ENCODE measurements at regions not wholly inside any gene's neighbourhood (a gene's known extent, or its start where the extent isn't known, plus 50 kb on each side); places are given as distances from the start of the nearest gene placed in this dataset.

DNA sequence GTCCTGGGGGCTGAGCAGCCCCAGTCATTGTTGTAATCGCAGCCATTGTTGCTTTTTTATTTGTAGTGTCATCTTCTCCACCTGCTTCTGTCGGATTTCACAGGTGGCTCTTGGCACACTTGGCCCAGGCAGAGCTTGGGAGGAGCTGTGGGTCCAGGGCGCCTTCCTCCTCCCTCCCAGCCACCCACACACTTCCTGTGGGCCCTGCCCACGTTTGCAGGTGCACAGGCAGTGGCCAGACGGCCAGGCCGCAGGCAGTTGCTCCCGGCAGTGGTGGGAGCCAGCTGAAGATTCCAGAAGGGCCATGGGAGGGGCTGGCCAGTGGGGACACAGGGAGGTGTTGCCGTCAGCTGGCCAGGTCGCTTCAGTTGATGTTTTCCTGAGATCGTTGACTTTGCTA lies 1191.9 kb downstream of the BRD1 start:
- TF ChIP-seq POLR2A (IDR thresholded peaks at IDR 0.05) (no peak), POLR2AphosphoS5 (IDR thresholded peaks at IDR 0.05) (no peak)
- TF ChIP-seq, protein P1, sequence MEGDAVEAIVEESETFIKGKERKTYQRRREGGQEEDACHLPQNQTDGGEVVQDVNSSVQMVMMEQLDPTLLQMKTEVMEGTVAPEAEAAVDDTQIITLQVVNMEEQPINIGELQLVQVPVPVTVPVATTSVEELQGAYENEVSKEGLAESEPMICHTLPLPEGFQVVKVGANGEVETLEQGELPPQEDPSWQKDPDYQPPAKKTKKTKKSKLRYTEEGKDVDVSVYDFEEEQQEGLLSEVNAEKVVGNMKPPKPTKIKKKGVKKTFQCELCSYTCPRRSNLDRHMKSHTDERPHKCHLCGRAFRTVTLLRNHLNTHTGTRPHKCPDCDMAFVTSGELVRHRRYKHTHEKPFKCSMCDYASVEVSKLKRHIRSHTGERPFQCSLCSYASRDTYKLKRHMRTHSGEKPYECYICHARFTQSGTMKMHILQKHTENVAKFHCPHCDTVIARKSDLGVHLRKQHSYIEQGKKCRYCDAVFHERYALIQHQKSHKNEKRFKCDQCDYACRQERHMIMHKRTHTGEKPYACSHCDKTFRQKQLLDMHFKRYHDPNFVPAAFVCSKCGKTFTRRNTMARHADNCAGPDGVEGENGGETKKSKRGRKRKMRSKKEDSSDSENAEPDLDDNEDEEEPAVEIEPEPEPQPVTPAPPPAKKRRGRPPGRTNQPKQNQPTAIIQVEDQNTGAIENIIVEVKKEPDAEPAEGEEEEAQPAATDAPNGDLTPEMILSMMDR (IDR thresholded peaks at IDR 0.05 in 8 of 11, conservative IDR thresholded peaks at IDR 0.05 in 3 of 11), result no peak

Data from spleen (tissue), 7 donors.